K562 (cell line): ENCODE measurements at regions not wholly inside any gene's neighbourhood (a gene's known extent, or its start where the extent isn't known, plus 50 kb on each side); places are given as distances from the start of the nearest gene placed in this dataset.

Experiments used
- CBX8 ChIP-seq: fragments of 200-600 bp; sonication (generic); IDR thresholded peaks from 2 replicates; pipeline ENCODE4 v1.6.1; 2012; ENCODE audit warnings: borderline replicate concordance, mixed run types, low read depth, mild to moderate bottlenecking, moderate library complexity, mixed read lengths, low read length, control low read depth, inconsistent platforms; ENCODE audit not compliant: poor library complexity, severe bottlenecking; ENCODE audit errors: extremely low read depth
- CTCF ChIP-seq, 3 experiments: IDR thresholded peaks in 2 of 3; conservative IDR thresholded peaks in 1 of 3; 2 replicates each; pipeline ENCODE4 v1.5.1; 2011 to 2012; ENCODE audit warnings: low read length in 3 of 3, mild to moderate bottlenecking in 3 of 3, control low read depth in 2 of 3, improper control_type of control experiment in 1 of 3, inconsistent platforms in 1 of 3, low read depth in 1 of 3, mixed read lengths in 1 of 3, moderate library complexity in 1 of 3; ENCODE audit not compliant: insufficient read depth in 2 of 3
- E4F1 ChIP-seq: fragments of 250-450 bp; sonication (Bioruptor Pico); IDR thresholded peaks from 2 replicates; pipeline ENCODE4 v1.5.0; 2021; ENCODE audit warnings: mild to moderate bottlenecking, borderline replicate concordance
- NR2C2 ChIP-seq, 2 experiments: fragments of 200-800 bp in 1 of 2; sonication (Bioruptor generic) in 1 of 2; sonication (generic) in 1 of 2; formaldehyde crosslinking in 1 of 2; IDR thresholded peaks; 2 replicates each; pipeline versions ENCODE4 v1.6.1 to v1.8.0; 2016 to 2022; ENCODE audit warnings: mild to moderate bottlenecking in 1 of 2, missing compliant biosample characterization in 1 of 2, missing genetic modification characterization in 1 of 2, missing genetic modification reagents in 1 of 2
- RAD51 ChIP-seq: fragments of 450-650 bp; IDR thresholded peaks from 2 replicates; pipeline ENCODE4 v1.7.1; 2016; ENCODE audit warnings: low read depth, mild to moderate bottlenecking, borderline replicate concordance
- RFX5 ChIP-seq: IDR thresholded peaks from 2 replicates; pipeline ENCODE4 v1.6.1; 2011; ENCODE audit warnings: low read depth, mild to moderate bottlenecking, improper control_type of control experiment, low read length
- SMARCC2 ChIP-seq: fragments of 450-650 bp; IDR thresholded peaks from 2 replicates; pipeline ENCODE4 v1.6.1; 2017; ENCODE audit warnings: antibody characterized with exemption, moderate library complexity, mild to moderate bottlenecking, low read depth
- TAF9B ChIP-seq: fragments of 450-650 bp; IDR thresholded peaks from 2 replicates; pipeline ENCODE4 v1.6.1; 2018; ENCODE audit warnings: mild to moderate bottlenecking; ENCODE audit not compliant: partially characterized antibody
- TOE1 ChIP-seq, 2 experiments: fragments of 450-650 bp in 1 of 2; sonication (generic) in 1 of 2; formaldehyde crosslinking in 1 of 2; IDR thresholded peaks; 2 replicates each; pipeline versions ENCODE4 v1.7.1 to v1.8.0; 2016 to 2022; ENCODE audit warnings: borderline replicate concordance in 2 of 2, mild to moderate bottlenecking in 2 of 2, antibody characterized with exemption in 1 of 2, inconsistent platforms in 1 of 2, low read depth in 1 of 2, missing genetic modification reagents in 1 of 2, moderate library complexity in 1 of 2
- ZBTB7A ChIP-seq: IDR thresholded peaks from 2 replicates; pipeline ENCODE4 v1.6.1; 2011; ENCODE audit warnings: low read depth, mild to moderate bottlenecking, low read length, moderate library complexity, borderline replicate concordance; ENCODE audit not compliant: control insufficient read depth
- ZNF146 ChIP-seq: IDR thresholded peaks from one replicate; pipeline ENCODE4 v1.6.1; 2018; ENCODE audit warnings: missing compliant biosample characterization; ENCODE audit not compliant: unreplicated experiment
- TF ChIP-seq, protein P1 (sequence below), 2 experiments: fragments of 450-650 bp; IDR thresholded peaks; 2 replicates each; pipeline ENCODE4 v1.6.1; 2016

DNA sequence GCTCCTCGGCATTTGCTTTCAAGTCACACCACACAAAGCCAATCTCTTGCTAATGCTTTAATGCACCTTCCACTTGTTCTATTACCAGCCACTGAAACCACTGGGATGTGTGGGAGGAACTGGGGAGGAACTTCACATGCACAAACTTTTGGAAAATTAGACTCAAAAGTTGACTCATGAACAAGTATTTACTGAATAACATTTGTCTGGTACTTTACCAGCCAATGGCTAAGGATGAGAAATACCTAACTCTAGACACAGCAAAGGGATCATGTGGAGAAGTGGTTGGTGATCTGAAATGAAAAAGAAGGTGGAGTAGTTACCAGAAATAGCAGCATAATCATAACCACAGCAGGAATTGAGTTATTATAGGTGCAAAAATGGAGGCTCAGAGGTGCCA is 554.0 kb upstream of the NOX3 start:
- TF ChIP-seq RFX5 (no peak), NR2C2 (CRISPR knock-in tag; IDR thresholded peaks at IDR 0.05) (no peak), NR2C2 (tag; IDR thresholded peaks at IDR 0.05) (no peak), ZBTB7A (no peak), ZNF146 (CRISPR knock-in tag) (no peak), CTCF (IDR thresholded peaks at IDR 0.05 in 2 of 3, conservative IDR thresholded peaks at IDR 0.05 in 1 of 3; ENCODE audit: insufficient read depth in 2 of 3, low read depth in 1 of 3, low read length in 3 of 3) (no peak), CBX8 (no peak), TAF9B (no peak), E4F1 (CRISPR knock-in tag) (no peak), SMARCC2 (no peak), RAD51 (no peak), TOE1 (IDR thresholded peaks at IDR 0.05; ENCODE audit: borderline replicate concordance) (no peak), TOE1 (CRISPR knock-in tag; IDR thresholded peaks at IDR 0.05; ENCODE audit: borderline replicate concordance, low read depth) (no peak)
- TF ChIP-seq, protein P1, sequence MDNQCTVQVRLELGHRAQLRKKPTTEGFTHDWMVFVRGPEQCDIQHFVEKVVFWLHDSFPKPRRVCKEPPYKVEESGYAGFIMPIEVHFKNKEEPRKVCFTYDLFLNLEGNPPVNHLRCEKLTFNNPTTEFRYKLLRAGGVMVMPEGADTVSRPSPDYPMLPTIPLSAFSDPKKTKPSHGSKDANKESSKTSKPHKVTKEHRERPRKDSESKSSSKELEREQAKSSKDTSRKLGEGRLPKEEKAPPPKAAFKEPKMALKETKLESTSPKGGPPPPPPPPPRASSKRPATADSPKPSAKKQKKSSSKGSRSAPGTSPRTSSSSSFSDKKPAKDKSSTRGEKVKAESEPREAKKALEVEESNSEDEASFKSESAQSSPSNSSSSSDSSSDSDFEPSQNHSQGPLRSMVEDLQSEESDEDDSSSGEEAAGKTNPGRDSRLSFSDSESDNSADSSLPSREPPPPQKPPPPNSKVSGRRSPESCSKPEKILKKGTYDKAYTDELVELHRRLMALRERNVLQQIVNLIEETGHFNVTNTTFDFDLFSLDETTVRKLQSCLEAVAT (IDR thresholded peaks at IDR 0.05): no peak
